C1 segment of cervical spinal cord (tissue), 14 donors: ENCODE measurements at regions not wholly inside any gene's neighbourhood (a gene's known extent, or its start where the extent isn't known, plus 50 kb on each side); places are given as distances from the start of the nearest gene placed in this dataset.
"Not testable (repeated sequence)": the region's sequence is repeated elsewhere in the genome, so short reads cannot be mapped to it uniquely, and the experiment has no call there.

Experiments used
- DNase-seq, 14 donors: peaks; one replicate each; lab custom pipeline; 2025; lab: John Stamatoyannopoulos, UW

- no peak for DNase-seq
Observed at GRCh38 chr2:9708683-9709538, 78.1 kb upstream of the YWHAQ start.

- DNase-seq, result no peak
Observed at GRCh38 chr2:9709539-9710285, 78.9 kb upstream of the YWHAQ start.

- no peak for DNase-seq
Observed at GRCh38 chr2:9710311-9710710, 79.5 kb upstream of the YWHAQ start.

GRCh38 chr2:9712263-9712662, 81.5 kb upstream of the YWHAQ start:
- DNase-seq, result no peak

GRCh38 chr2:9714630-9715214, 83.9 kb upstream of the YWHAQ start:
- no peak for DNase-seq

GRCh38 chr2:9715238-9715637, 84.4 kb upstream of the YWHAQ start:
- DNase-seq, result no peak

GRCh38 chr2:9717886-9718451, 87.2 kb upstream of the YWHAQ start:
- no peak for DNase-seq

GRCh38 chr2:9720352-9721093, 89.7 kb upstream of the YWHAQ start:
- DNase-seq, result no peak

- DNase-seq, result no peak
Observed at GRCh38 chr2:9721344-9721743, 90.5 kb upstream of the YWHAQ start.

GRCh38 chr2:9722451-9722850, 91.7 kb upstream of the YWHAQ start:
- no peak for DNase-seq

- DNase-seq, result no peak
Observed at GRCh38 chr2:9724565-9724964, 93.8 kb upstream of the YWHAQ start.

GRCh38 chr2:9725106-9725505, 94.3 kb upstream of the YWHAQ start:
- no peak for DNase-seq

GRCh38 chr2:9726016-9726415, 95.2 kb upstream of the YWHAQ start:
- DNase-seq, result not testable (repeated sequence)

- not testable (repeated sequence) for DNase-seq
Observed at GRCh38 chr2:9730523-9730922, 99.7 kb upstream of the YWHAQ start.

- DNase-seq, result no peak
Observed at GRCh38 chr2:9732824-9733223, 102.0 kb upstream of the YWHAQ start.

GRCh38 chr2:9734308-9734707, 103.5 kb upstream of the YWHAQ start:
- no peak for DNase-seq

- DNase-seq, result no peak
Observed at GRCh38 chr2:9735335-9735734, 104.5 kb upstream of the YWHAQ start.

- no peak for DNase-seq
Observed at GRCh38 chr2:9736021-9736420, 105.2 kb upstream of the YWHAQ start.

- DNase-seq, result no peak
Observed at GRCh38 chr2:9737053-9737875, 106.0 kb upstream of the TAF1B start.

GRCh38 chr2:9738062-9738461, 105.2 kb upstream of the TAF1B start:
- no peak for DNase-seq
